SH-SY5Y (cell line): ENCODE measurements at regions not wholly inside any gene's neighbourhood (a gene's known extent, or its start where the extent isn't known, plus 50 kb on each side); places are given as distances from the start of the nearest gene placed in this dataset.

Experiments used
- GATA2 ChIP-seq: IDR thresholded peaks from 2 replicates; pipeline ENCODE4 v1.6.1; 2011; ENCODE audit warnings: mild to moderate bottlenecking, low read depth, low read length
- GATA3 ChIP-seq: IDR thresholded peaks from 2 replicates; pipeline ENCODE4 v1.6.1; 2011; ENCODE audit warnings: low read depth, mild to moderate bottlenecking, low read length, moderate library complexity

GRCh38 chr10:108104551-108105156 is 940.1 kb upstream of the SORCS1 start:
- TF ChIP-seq GATA2, result no peak
- TF ChIP-seq GATA3, result no peak
